NB4 (cell line): ENCODE measurements at regions not wholly inside any gene's neighbourhood (a gene's known extent, or its start where the extent isn't known, plus 50 kb on each side); places are given as distances from the start of the nearest gene placed in this dataset.

Experiments
- DNase-seq: peaks from one replicate; pipeline ENCODE4 v3.0.0; 2010; ENCODE audit warnings: low read depth
- H3K4me3 ChIP-seq: one replicate; pipeline ENCODE4 v1.5.1; 2011; ENCODE audit warnings: mild to moderate bottlenecking, low read depth, low read length, moderate library complexity
- MYC ChIP-seq: IDR thresholded peaks from 2 replicates; pipeline ENCODE4 v1.6.1; 2011; ENCODE audit warnings: low read depth, low read length
- POLR2A ChIP-seq: IDR thresholded peaks from 2 replicates; pipeline ENCODE4 v1.6.1; 2011; ENCODE audit warnings: mild to moderate bottlenecking; ENCODE audit not compliant: insufficient read length; ENCODE audit errors: extremely low read depth
- TF ChIP-seq, protein P1 (sequence below): IDR thresholded peaks from one replicate; pipeline ENCODE4 v1.5.1; 2012; ENCODE audit warnings: low read depth, low read length
- TF ChIP-seq, protein P2 (sequence below): IDR thresholded peaks from 2 replicates; pipeline ENCODE4 v1.6.1; 2011; ENCODE audit warnings: low read depth, low read length

DNA sequence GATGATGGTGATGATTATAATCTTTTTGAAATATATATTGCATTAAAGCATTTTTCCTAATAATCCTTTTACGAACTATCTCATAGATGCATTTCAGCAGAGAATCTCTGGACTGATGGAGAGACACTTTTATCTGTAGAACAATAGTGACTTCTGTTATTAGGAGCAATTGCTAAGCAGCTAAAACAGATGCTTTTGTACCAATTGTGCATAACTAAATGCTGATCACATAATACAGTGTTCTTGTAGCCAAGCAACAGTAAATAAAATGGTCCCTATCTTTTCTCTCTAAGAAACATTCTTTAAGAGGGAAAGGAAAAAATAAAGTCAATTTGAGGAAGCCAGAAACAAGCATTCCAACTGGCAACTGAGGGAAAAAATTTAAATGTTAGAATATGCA lies 405.8 kb upstream of the GOLIM4 start:
- TF ChIP-seq, protein P1, sequence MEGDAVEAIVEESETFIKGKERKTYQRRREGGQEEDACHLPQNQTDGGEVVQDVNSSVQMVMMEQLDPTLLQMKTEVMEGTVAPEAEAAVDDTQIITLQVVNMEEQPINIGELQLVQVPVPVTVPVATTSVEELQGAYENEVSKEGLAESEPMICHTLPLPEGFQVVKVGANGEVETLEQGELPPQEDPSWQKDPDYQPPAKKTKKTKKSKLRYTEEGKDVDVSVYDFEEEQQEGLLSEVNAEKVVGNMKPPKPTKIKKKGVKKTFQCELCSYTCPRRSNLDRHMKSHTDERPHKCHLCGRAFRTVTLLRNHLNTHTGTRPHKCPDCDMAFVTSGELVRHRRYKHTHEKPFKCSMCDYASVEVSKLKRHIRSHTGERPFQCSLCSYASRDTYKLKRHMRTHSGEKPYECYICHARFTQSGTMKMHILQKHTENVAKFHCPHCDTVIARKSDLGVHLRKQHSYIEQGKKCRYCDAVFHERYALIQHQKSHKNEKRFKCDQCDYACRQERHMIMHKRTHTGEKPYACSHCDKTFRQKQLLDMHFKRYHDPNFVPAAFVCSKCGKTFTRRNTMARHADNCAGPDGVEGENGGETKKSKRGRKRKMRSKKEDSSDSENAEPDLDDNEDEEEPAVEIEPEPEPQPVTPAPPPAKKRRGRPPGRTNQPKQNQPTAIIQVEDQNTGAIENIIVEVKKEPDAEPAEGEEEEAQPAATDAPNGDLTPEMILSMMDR, result no peak
- TF ChIP-seq MYC (no peak), POLR2A (no peak)
- TF ChIP-seq, protein P2, sequence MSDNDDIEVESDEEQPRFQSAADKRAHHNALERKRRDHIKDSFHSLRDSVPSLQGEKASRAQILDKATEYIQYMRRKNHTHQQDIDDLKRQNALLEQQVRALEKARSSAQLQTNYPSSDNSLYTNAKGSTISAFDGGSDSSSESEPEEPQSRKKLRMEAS, result no peak
- no peak for DNase-seq
- no peak overlapping the region for H3K4me3 ChIP-seq

DNA sequence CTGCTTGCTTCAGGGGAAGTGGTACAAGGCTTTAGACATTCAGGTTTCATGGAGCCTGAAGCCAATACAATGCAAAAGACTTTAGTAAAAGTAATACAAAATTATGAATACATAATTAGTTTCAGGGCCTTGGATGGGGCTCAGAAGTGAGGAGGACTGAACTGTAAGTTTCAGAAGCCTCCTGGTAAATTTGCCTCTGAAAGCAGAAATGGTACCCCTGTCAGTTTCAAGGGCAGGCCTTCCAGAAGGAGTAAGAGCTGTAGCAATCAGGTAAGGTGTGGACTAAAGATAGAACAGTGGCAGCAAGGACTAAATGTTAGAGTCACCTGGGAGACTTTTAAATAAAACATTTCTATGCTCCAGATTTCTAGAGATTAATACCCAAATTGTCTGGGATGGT lies 402.5 kb upstream of the GOLIM4 start:
- DNase-seq, result no peak
- no peak overlapping the region for H3K4me3 ChIP-seq
- no peak for TF ChIP-seq MYC
- TF ChIP-seq, protein P2, result no peak
- TF ChIP-seq, protein P1, result no peak
- TF ChIP-seq POLR2A, result no peak

DNA sequence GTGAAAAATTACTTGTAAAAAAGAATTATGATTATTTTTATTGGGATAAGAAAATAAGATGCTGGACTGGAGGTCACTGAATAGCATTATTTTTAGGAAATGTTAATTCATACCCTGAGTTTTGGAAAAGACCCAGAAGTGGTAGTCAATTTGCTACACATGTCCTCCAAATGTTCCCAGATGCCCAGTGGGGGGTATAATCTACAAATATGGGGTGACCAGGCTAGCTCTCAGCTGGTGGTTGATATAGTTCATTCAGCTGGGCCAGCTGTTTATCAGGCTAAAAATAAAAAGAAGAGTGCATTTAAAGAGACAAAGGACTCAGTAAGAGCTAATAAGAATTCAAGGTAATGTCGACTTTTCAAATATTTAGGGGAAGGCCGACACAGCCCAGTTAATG lies 402.0 kb upstream of the GOLIM4 start:
- DNase-seq, result no peak
- TF ChIP-seq, protein P1, result no peak
- no peak for TF ChIP-seq POLR2A
- TF ChIP-seq, protein P2, result no peak
- no peak for TF ChIP-seq MYC
- H3K4me3 ChIP-seq, result no peak overlapping the region

DNA sequence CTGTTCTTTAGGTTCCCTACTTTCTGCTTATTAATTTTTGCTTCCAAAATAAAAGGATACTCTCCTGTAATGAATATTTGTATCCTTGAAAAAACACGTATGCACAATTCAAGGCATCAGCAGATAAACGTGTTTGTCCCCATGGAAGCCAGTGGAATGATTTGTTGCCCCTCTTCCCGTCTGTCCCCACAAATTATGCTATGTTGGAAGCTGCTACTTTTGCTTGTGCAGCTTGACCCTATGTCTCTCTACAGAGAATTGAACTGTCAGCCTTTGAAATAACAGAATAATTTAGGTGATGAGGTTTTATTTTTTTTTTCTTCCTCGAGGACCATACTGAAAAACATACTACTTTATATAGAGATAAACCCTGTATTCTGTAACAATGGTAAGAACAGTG lies 401.5 kb upstream of the GOLIM4 start:
- DNase-seq, result no peak
- TF ChIP-seq MYC (no peak), POLR2A (no peak)
- TF ChIP-seq, protein P2, result no peak
- TF ChIP-seq, protein P1, result no peak

DNA sequence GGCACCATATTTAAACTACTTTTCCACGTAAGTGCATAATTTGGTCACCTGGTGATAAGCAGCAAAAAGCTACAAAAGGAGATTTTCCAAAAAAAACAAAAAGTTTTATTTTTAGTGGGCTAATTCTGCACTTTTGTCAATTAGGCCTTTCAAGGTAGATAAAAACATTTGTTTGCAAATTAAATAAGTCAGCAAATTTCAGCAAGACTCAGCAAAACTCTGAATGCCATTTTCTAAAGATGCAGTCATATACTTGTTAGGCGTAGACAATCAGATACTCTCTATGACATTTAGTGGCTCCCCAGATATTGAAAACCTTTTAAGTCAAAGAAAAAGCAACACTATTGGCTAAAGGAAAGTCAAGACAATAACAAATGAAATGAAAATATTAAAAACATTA lies 400.2 kb upstream of the GOLIM4 start:
- no peak overlapping the region for H3K4me3 ChIP-seq
- DNase-seq, result no peak
- TF ChIP-seq MYC (no peak), POLR2A (no peak)
- TF ChIP-seq, protein P2, result no peak
- TF ChIP-seq, protein P1, result no peak

More for the DNA sequence above, 401.5 kb upstream of the GOLIM4 start:
- no peak overlapping the region for H3K4me3 ChIP-seq

DNA sequence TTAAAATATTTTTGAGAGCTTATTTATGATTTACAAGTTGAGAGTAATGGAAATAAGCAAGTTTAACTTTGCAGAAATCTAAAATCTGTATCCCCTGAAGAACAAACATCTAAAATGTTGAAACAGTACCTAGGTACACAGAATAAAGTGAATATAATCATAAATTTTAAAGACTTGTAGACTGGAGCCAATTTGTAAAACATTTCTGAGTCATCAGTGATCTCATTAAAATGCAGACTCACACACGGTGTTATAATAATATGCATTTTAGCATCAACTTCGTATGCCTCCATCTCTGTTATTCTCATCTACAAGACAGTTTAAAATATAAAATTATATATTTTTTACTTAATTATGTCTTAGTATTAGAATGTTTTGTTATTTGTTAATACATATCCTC lies 399.5 kb upstream of the GOLIM4 start:
- TF ChIP-seq, protein P1, result no peak
- TF ChIP-seq, protein P2, result no peak
- no peak for TF ChIP-seq POLR2A
- TF ChIP-seq MYC, result no peak
- DNase-seq, result no peak
- no peak overlapping the region for H3K4me3 ChIP-seq
